Neural progenitor cell (in vitro differentiated cells): ENCODE measurements at regions not wholly inside any gene's neighbourhood (a gene's known extent, or its start where the extent isn't known, plus 50 kb on each side); places are given as distances from the start of the nearest gene placed in this dataset.

Experiments
- DNase-seq: peaks from one replicate; pipeline ENCODE4 v3.0.0-alpha.2; 2016; ENCODE audit warnings: low spot score
- H2AFZ ChIP-seq: fragments of 200-600 bp; sonication (generic); replicated peaks from 2 replicates; pipeline ENCODE4 v1.6.1; 2016; ENCODE audit warnings: antibody characterized with exemption
- H3F3A ChIP-seq: fragments of 200-600 bp; sonication (generic); 2 replicates; pipeline ENCODE4 v1.6.1; 2016; ENCODE audit warnings: antibody characterized with exemption, low read depth
- H3K27ac ChIP-seq: fragments of 200-600 bp; sonication (generic); 2 replicates; pipeline ENCODE4 v1.5.1; 2016; ENCODE audit warnings: mild to moderate bottlenecking
- H3K27me3 ChIP-seq: fragments of 200-600 bp; sonication (generic); 2 replicates; pipeline ENCODE4 v1.6.1; 2016; ENCODE audit warnings: mild to moderate bottlenecking, moderate library complexity
- H3K36me3 ChIP-seq: fragments of 200-600 bp; sonication (generic); 2 replicates; pipeline ENCODE4 v1.5.1; 2016
- H3K4me1 ChIP-seq: fragments of 200-600 bp; sonication (generic); 2 replicates; pipeline ENCODE4 v1.6.1; 2016; ENCODE audit warnings: mixed run types
- H3K4me2 ChIP-seq: fragments of 200-600 bp; sonication (generic); 2 replicates; pipeline ENCODE4 v1.6.1; 2016
- H3K4me3 ChIP-seq: fragments of 200-600 bp; sonication (generic); 2 replicates; pipeline ENCODE4 v1.5.1; 2016
- H3K79me2 ChIP-seq: fragments of 200-600 bp; sonication (generic); 2 replicates; pipeline ENCODE4 v1.6.1; 2016; ENCODE audit warnings: low read depth
- H3K9ac ChIP-seq: fragments of 200-600 bp; sonication (generic); 2 replicates; pipeline ENCODE4 v1.6.1; 2016
- H3K9me3 ChIP-seq: fragments of 200-600 bp; sonication (generic); 2 replicates; pipeline ENCODE4 v1.5.1; 2016; ENCODE audit warnings: low read depth
- H4K20me1 ChIP-seq: fragments of 200-600 bp; sonication (generic); 2 replicates; pipeline ENCODE4 v1.6.1; 2016; ENCODE audit warnings: low read depth
- H3K27ac Mint-ChIP-seq: 3 replicates; pipeline ENCODE4 v1.8.0; 2021; ENCODE audit warnings: mixed read lengths
- H3K27me3 Mint-ChIP-seq: 2 replicates; pipeline ENCODE4 v1.8.0; 2022; ENCODE audit warnings: low read depth, mild to moderate bottlenecking, inconsistent platforms, moderate library complexity, mixed read lengths; ENCODE audit not compliant: insufficient read depth
- H3K36me3 Mint-ChIP-seq: 3 replicates; pipeline ENCODE4 v1.8.0; 2021; ENCODE audit warnings: mixed read lengths
- H3K4me1 Mint-ChIP-seq: 3 replicates; pipeline ENCODE4 v1.8.0; 2021; ENCODE audit warnings: mixed read lengths
- H3K4me3 Mint-ChIP-seq: 3 replicates; pipeline ENCODE4 v1.8.0; 2021; ENCODE audit warnings: mild to moderate bottlenecking, moderate library complexity, mixed read lengths
- H3K9me3 Mint-ChIP-seq: 3 replicates; pipeline ENCODE4 v1.8.0; 2020; ENCODE audit warnings: mixed read lengths
- CTCF ChIP-seq: fragments of 200-600 bp; sonication (generic); IDR thresholded peaks from 2 replicates; pipeline ENCODE4 v1.5.1; 2017; ENCODE audit warnings: antibody characterized with exemption, mild to moderate bottlenecking
- EZH2 ChIP-seq: fragments of 200-600 bp; sonication (generic); IDR thresholded peaks from 2 replicates; pipeline ENCODE4 v1.6.1; 2017; ENCODE audit warnings: antibody characterized with exemption, mild to moderate bottlenecking, moderate library complexity
- EZH2phosphoT487 ChIP-seq: fragments of 200-600 bp; sonication (generic); IDR thresholded peaks from 2 replicates; pipeline ENCODE4 v1.6.1; 2017; ENCODE audit warnings: antibody characterized with exemption

- Histone ChIP-seq H3K27me3 (no peaks in the 10 kb centered on the region), H3K4me2 (peak overlapping the region; percentile 83), H3K4me1 (peaks cover 29% of the 10 kb centered on the region), H3F3A (peaks cover 6% of the 10 kb centered on the region), H3K36me3 (no peaks in the 10 kb centered on the region), H3K79me2 (peaks cover 83% of the 10 kb centered on the region), H4K20me1 (peaks cover 100% of the 10 kb centered on the region), H2AFZ (no peak overlapping the region), H3K9ac (no peak overlapping the region), H3K27ac (no peak overlapping the region), H3K4me3 (no peak overlapping the region), H3K9me3 (no peaks in the 10 kb centered on the region)
- DNase-seq: no peak
- Mint-ChIP-seq H3K4me3 (peak overlapping the region; percentile 27), H3K27ac (no peak overlapping the region), H3K36me3 (peaks cover 5% of the 10 kb centered on the region), H3K9me3 (no peaks in the 10 kb centered on the region), H3K27me3 (peaks cover 12% of the 10 kb centered on the region), H3K4me1 (peaks cover 70% of the 10 kb centered on the region)
- TF ChIP-seq EZH2phosphoT487 (no peak), EZH2 (no peak), CTCF (no peak)
Observed at GRCh38 chr2:120868366-120868765, 132.7 kb downstream of the GLI2 start.

- peaks cover 37% of the 10 kb centered on the region for H3K4me1 ChIP-seq
- DNase-seq: no peak
- TF ChIP-seq EZH2 (no peak), EZH2phosphoT487 (no peak), CTCF (no peak)
- Mint-ChIP-seq H3K27me3 (peaks cover 12% of the 10 kb centered on the region), H3K9me3 (no peaks in the 10 kb centered on the region), H3K27ac (no peak overlapping the region), H3K36me3 (no peaks in the 10 kb centered on the region), H3K4me1 (peaks cover 72% of the 10 kb centered on the region), H3K4me3 (no peak overlapping the region)
- H3K9ac ChIP-seq: no peak overlapping the region
- H3K9me3 ChIP-seq: no peaks in the 10 kb centered on the region
- H3K79me2 ChIP-seq: peaks cover 82% of the 10 kb centered on the region
- H4K20me1 ChIP-seq: peaks cover 100% of the 10 kb centered on the region
- H3K27ac ChIP-seq: no peak overlapping the region
- no peaks in the 10 kb centered on the region for H3K36me3 ChIP-seq
- H3K4me3 ChIP-seq: no peak overlapping the region
- no peak overlapping the region for H3K4me2 ChIP-seq
- H3F3A ChIP-seq: peaks cover 13% of the 10 kb centered on the region
- H2AFZ ChIP-seq: no peak overlapping the region
- H3K27me3 ChIP-seq: no peaks in the 10 kb centered on the region
Observed at GRCh38 chr2:120869036-120869729, 133.5 kb downstream of the GLI2 start.

GRCh38 chr2:120869730-120870466 lies 134.2 kb downstream of the GLI2 start:
- Mint-ChIP-seq H3K27ac (no peak overlapping the region), H3K4me3 (no peak overlapping the region)

More at GRCh38 chr2:120869730-120870466, 134.2 kb downstream of the GLI2 start:
- Histone ChIP-seq H2AFZ (no peak overlapping the region), H3K4me2 (no peak overlapping the region), H3K4me3 (no peak overlapping the region), H3K79me2 (peaks cover 83% of the 10 kb centered on the region), H4K20me1 (peaks cover 100% of the 10 kb centered on the region), H3K4me1 (peaks cover 44% of the 10 kb centered on the region), H3K27ac (no peak overlapping the region), H3K36me3 (no peaks in the 10 kb centered on the region), H3K9ac (no peak overlapping the region), H3K9me3 (no peaks in the 10 kb centered on the region), H3F3A (peaks cover 14% of the 10 kb centered on the region), H3K27me3 (no peaks in the 10 kb centered on the region)
- Mint-ChIP-seq H3K36me3 (no peaks in the 10 kb centered on the region), H3K4me1 (peaks cover 79% of the 10 kb centered on the region), H3K9me3 (no peaks in the 10 kb centered on the region), H3K27me3 (peaks cover 10% of the 10 kb centered on the region)
- TF ChIP-seq CTCF: no peak
- TF ChIP-seq EZH2phosphoT487: no peak
- no peak for TF ChIP-seq EZH2
- no peak for DNase-seq
